ENCODE measurements at regions not wholly inside any gene's neighbourhood (a gene's known extent, or its start where the extent isn't known, plus 50 kb on each side); places are given as distances from the start of the nearest gene placed in this dataset.

DNA sequence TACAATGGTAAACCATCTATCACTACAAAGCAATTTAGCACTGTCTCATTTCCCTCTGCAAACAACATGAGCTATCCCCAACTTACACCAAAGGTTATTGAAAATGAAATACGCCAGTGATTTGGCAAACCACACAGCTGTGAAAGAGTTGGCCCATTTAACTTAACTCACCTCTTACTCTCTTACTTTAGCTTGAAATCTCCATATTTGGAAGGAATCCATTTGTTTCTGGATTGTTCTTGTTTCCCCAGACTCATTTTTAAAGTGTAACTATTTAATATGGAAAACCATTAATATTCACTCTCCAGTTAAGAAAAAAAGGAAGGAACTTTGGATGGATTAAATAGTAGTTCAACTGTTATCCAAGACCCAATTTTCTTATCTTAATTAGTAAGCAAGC is 93.7 kb upstream of the TRIB2 start:
- TF ChIP-seq, protein P1, sequence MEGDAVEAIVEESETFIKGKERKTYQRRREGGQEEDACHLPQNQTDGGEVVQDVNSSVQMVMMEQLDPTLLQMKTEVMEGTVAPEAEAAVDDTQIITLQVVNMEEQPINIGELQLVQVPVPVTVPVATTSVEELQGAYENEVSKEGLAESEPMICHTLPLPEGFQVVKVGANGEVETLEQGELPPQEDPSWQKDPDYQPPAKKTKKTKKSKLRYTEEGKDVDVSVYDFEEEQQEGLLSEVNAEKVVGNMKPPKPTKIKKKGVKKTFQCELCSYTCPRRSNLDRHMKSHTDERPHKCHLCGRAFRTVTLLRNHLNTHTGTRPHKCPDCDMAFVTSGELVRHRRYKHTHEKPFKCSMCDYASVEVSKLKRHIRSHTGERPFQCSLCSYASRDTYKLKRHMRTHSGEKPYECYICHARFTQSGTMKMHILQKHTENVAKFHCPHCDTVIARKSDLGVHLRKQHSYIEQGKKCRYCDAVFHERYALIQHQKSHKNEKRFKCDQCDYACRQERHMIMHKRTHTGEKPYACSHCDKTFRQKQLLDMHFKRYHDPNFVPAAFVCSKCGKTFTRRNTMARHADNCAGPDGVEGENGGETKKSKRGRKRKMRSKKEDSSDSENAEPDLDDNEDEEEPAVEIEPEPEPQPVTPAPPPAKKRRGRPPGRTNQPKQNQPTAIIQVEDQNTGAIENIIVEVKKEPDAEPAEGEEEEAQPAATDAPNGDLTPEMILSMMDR (IDR thresholded peaks at IDR 0.05) = no peak
- TF ChIP-seq POLR2AphosphoS5 (IDR thresholded peaks at IDR 0.05; ENCODE audit: low read depth, low read length) = no peak

Measured in Panc1 (cell line).